HG02642 (cell line): ENCODE measurements at regions not wholly inside any gene's neighbourhood (a gene's known extent, or its start where the extent isn't known, plus 50 kb on each side); places are given as distances from the start of the nearest gene placed in this dataset.
"Not testable (repeated sequence)": the region's sequence is repeated elsewhere in the genome, so short reads cannot be mapped to it uniquely, and the experiment has no call there.

Source experiments
- ATAC-seq: cut with Tn5 transposase; IDR thresholded peaks from one replicate; pipeline ENCODE4 v1.9.1; 2021; ENCODE audit warnings: mild to moderate bottlenecking; ENCODE audit not compliant: unreplicated experiment, poor library complexity

GRCh38 chr20:25867776-25868649, 171.4 kb upstream of the ZNF337 start:
- ATAC-seq, result peak; percentile 63

- ATAC-seq, result not testable (repeated sequence)
Observed at GRCh38 chr20:25867015-25867775, 170.5 kb upstream of the ZNF337 start.

- peak; percentile 43 for ATAC-seq
Observed at GRCh38 chr20:25865715-25866656, 169.3 kb upstream of the ZNF337 start.

GRCh38 chr20:25864963-25865714, 168.5 kb upstream of the ZNF337 start:
- not testable (repeated sequence) for ATAC-seq

GRCh38 chr20:25864326-25864962, 167.8 kb upstream of the ZNF337 start:
- ATAC-seq, result no peak

GRCh38 chr20:25863536-25864325, 167.1 kb upstream of the ZNF337 start:
- ATAC-seq, result no peak

GRCh38 chr20:25862967-25863530, 166.4 kb upstream of the ZNF337 start:
- ATAC-seq, result peak; percentile 66

GRCh38 chr20:25860531-25861150, 164.0 kb upstream of the ZNF337 start:
- no peak for ATAC-seq

GRCh38 chr20:25859649-25860530, 163.2 kb upstream of the ZNF337 start:
- no peak for ATAC-seq

GRCh38 chr20:25858495-25859425, 162.1 kb upstream of the ZNF337 start:
- no peak for ATAC-seq

- ATAC-seq, result not testable (repeated sequence)
Observed at GRCh38 chr20:25857091-25857788, 160.6 kb upstream of the ZNF337 start.

- no peak for ATAC-seq
Observed at GRCh38 chr20:25856256-25856884, 159.7 kb upstream of the ZNF337 start.

GRCh38 chr20:25855451-25856156, 159.0 kb upstream of the ZNF337 start:
- ATAC-seq, result not testable (repeated sequence)

- not testable (repeated sequence) for ATAC-seq
Observed at GRCh38 chr20:25854666-25855065, 158.0 kb upstream of the ZNF337 start.
